ENCODE measurements at regions not wholly inside any gene's neighbourhood (a gene's known extent, or its start where the extent isn't known, plus 50 kb on each side); places are given as distances from the start of the nearest gene placed in this dataset.
"Not testable (repeated sequence)": the region's sequence is repeated elsewhere in the genome, so short reads cannot be mapped to it uniquely, and the experiment has no call there.

- Histone ChIP-seq H3K4me2 (no peak overlapping the region), H4K20me1 (replicated peaks; ENCODE audit: insufficient read depth) (no peaks in the 10 kb centered on the region), H3F3A (replicated peaks; ENCODE audit: low read depth) (no peaks in the 10 kb centered on the region), H3K9me2 (ENCODE audit: insufficient read depth) (no peaks in the 10 kb centered on the region), H3K4me1 (ENCODE audit: insufficient read depth) (peaks cover 6% of the 10 kb centered on the region; the same call in 1 of the 2 replicates), H3K36me3 (ENCODE audit: insufficient read depth) (no peaks in the 10 kb centered on the region), H3K27me3 (ENCODE audit: insufficient read depth) (no peaks in the 10 kb centered on the region), H2AFZ (peak overlapping the region; percentile 67), H3K79me2 (replicated peaks; ENCODE audit: insufficient read depth) (no peaks in the 10 kb centered on the region), H3K27ac (ENCODE audit: low read depth) (no peak overlapping the region), H3K4me3 (no peak overlapping the region)
- TF ChIP-seq REST (IDR thresholded peaks at IDR 0.05; ENCODE audit: unreplicated experiment) (no peak), NANOG (IDR thresholded peaks at IDR 0.05; ENCODE audit: borderline replicate concordance) (no peak), POLR2AphosphoS5 (IDR thresholded peaks at IDR 0.05; ENCODE audit: low read depth) (no peak)
- no peak for ATAC-seq
- Mint-ChIP-seq H3K36me3 (ENCODE audit: low read depth) (no peaks in the 10 kb centered on the region), H3K27ac (no peak overlapping the region), H3K4me1 (peaks cover 14% of the 10 kb centered on the region), H3K27me3 (ENCODE audit: insufficient read depth, low read depth, poor library complexity) (no peaks in the 10 kb centered on the region), H3K9me3 (peaks cover 7% of the 10 kb centered on the region; the same call in 2 of the 3 replicates), H3K4me3 (no peak overlapping the region)
- no peak for DNase-seq (ENCODE audit: low spot score)
Observed at GRCh38 chr9:1929722-1930244, 85.4 kb upstream of the SMARCA2 start.

DNA sequence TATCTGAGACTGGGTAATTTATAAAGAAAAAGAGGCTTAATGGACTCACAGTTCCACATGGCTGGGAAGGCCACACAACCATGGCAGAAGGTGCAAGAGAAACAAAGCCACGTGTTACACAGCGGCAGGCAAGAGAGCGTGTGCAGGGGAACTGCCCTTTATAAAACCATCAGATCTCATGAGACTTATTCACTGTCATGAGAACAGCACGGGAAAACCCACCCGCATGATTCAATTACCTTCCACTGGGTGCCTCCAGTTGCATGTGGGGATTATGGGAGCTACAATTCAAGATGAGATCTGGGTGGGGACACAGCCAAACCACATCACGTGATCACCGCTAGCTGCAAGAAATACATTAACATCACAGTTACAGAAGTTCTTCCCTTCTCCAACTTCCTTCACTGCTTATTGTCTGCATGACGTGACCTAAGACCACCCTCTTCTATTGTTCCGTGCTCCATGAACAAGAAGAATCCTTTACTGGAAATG, 84.9 kb upstream of the SMARCA2 start:
- H3K4me1 ChIP-seq (ENCODE audit: insufficient read depth); H3K36me3 Mint-ChIP-seq (ENCODE audit: low read depth); H4K20me1 ChIP-seq (replicated peaks; ENCODE audit: insufficient read depth); H3K27ac ChIP-seq (ENCODE audit: low read depth); H3K9me2 ChIP-seq (ENCODE audit: insufficient read depth); H3K4me3 Mint-ChIP-seq; H3K36me3 ChIP-seq (ENCODE audit: insufficient read depth); DNase-seq (ENCODE audit: low spot score); H3F3A ChIP-seq (replicated peaks; ENCODE audit: low read depth); H3K27me3 Mint-ChIP-seq (ENCODE audit: insufficient read depth, low read depth, poor library complexity); ATAC-seq; H3K27ac Mint-ChIP-seq; H3K4me2 ChIP-seq; H3K27me3 ChIP-seq (ENCODE audit: insufficient read depth); H3K9me3 Mint-ChIP-seq; H3K79me2 ChIP-seq (replicated peaks; ENCODE audit: insufficient read depth); H3K4me3 ChIP-seq: not testable (repeated sequence)
- peak overlapping the region; percentile 67 for H2AFZ ChIP-seq
- H3K4me1 Mint-ChIP-seq: peaks cover 14% of the 10 kb centered on the region

DNA sequence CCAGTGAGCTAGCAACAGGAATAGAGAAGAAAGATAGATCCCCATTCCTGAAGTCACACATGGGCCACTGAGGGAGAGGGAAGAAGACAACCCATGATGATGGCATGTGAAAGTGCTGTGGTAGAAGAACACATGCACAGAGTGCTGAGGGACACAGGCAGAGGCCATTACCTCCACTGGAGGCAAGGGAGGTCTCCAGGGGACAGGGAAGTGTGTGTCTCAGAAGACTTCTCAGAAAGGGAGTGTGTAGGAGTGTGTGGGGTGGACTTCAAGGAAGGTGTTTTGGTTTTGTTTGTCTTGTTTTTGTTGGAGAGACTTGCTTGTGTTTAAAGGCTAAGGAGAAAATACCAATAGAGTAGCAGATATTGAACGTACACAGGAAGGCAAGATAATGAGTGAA, 77.0 kb upstream of the SMARCA2 start:
- Mint-ChIP-seq H3K36me3 (ENCODE audit: low read depth) (0 out of 3 replicates have a peak, but pooled peaks cover 4% of the 10 kb centered on the region), H3K27me3 (ENCODE audit: insufficient read depth, low read depth, poor library complexity) (peaks cover 1% of the 10 kb centered on the region), H3K4me1 (no peaks in the 10 kb centered on the region), H3K4me3 (no peak overlapping the region), H3K27ac (no peak overlapping the region), H3K9me3 (peaks cover 3% of the 10 kb centered on the region; the same call in 1 of the 3 replicates)
- H3F3A ChIP-seq (replicated peaks; ENCODE audit: low read depth): no peaks in the 10 kb centered on the region
- H2AFZ ChIP-seq: no peak overlapping the region
- H3K9me2 ChIP-seq (ENCODE audit: insufficient read depth): 0 out of 2 replicates have a peak, but pooled peaks cover 4% of the 10 kb centered on the region
- no peaks in the 10 kb centered on the region for H3K79me2 ChIP-seq (replicated peaks; ENCODE audit: insufficient read depth)
- ATAC-seq (no peak), DNase-seq (ENCODE audit: low spot score) (no peak)
- no peak overlapping the region for H3K27ac ChIP-seq (ENCODE audit: low read depth)
- no peak overlapping the region for H3K4me3 ChIP-seq
- no peaks in the 10 kb centered on the region for H3K4me1 ChIP-seq (ENCODE audit: insufficient read depth)
- H3K4me2 ChIP-seq: no peak overlapping the region
- H3K27me3 ChIP-seq (ENCODE audit: insufficient read depth): no peaks in the 10 kb centered on the region
- H4K20me1 ChIP-seq (replicated peaks; ENCODE audit: insufficient read depth): no peaks in the 10 kb centered on the region
- no peaks in the 10 kb centered on the region for H3K36me3 ChIP-seq (ENCODE audit: insufficient read depth)
- TF ChIP-seq REST (IDR thresholded peaks at IDR 0.05; ENCODE audit: unreplicated experiment): no peak
- no peak for TF ChIP-seq ZNF114 (CRISPR knock-in tag; IDR thresholded peaks at IDR 0.05)
- no peak for TF ChIP-seq JUNB (IDR thresholded peaks at IDR 0.05; ENCODE audit: unreplicated experiment)
- TF ChIP-seq, protein P1, sequence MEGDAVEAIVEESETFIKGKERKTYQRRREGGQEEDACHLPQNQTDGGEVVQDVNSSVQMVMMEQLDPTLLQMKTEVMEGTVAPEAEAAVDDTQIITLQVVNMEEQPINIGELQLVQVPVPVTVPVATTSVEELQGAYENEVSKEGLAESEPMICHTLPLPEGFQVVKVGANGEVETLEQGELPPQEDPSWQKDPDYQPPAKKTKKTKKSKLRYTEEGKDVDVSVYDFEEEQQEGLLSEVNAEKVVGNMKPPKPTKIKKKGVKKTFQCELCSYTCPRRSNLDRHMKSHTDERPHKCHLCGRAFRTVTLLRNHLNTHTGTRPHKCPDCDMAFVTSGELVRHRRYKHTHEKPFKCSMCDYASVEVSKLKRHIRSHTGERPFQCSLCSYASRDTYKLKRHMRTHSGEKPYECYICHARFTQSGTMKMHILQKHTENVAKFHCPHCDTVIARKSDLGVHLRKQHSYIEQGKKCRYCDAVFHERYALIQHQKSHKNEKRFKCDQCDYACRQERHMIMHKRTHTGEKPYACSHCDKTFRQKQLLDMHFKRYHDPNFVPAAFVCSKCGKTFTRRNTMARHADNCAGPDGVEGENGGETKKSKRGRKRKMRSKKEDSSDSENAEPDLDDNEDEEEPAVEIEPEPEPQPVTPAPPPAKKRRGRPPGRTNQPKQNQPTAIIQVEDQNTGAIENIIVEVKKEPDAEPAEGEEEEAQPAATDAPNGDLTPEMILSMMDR (conservative IDR thresholded peaks at IDR 0.05; ENCODE audit: low read depth in 2 of 2): no peak
- no peak for TF ChIP-seq POLR2AphosphoS5 (IDR thresholded peaks at IDR 0.05; ENCODE audit: low read depth)

Measured in GM23338 (cell line).